ENCODE measurements at regions not wholly inside any gene's neighbourhood (a gene's known extent, or its start where the extent isn't known, plus 50 kb on each side); places are given as distances from the start of the nearest gene placed in this dataset.

- Histone ChIP-seq H3K4me3 (ENCODE audit: low read depth, low read length, poor library complexity, severe bottlenecking) (no peak overlapping the region), H3K9me3 (ENCODE audit: low read depth, low read length, poor library complexity, severe bottlenecking) (no peaks in the 10 kb centered on the region), H3K36me3 (ENCODE audit: insufficient read depth, low read length, poor library complexity, severe bottlenecking) (no peaks in the 10 kb centered on the region), H3K27ac (ENCODE audit: low read depth, low read length, poor library complexity, severe bottlenecking) (no peak overlapping the region), H3K4me1 (ENCODE audit: insufficient read depth, low read length, poor library complexity, severe bottlenecking) (no peaks in the 10 kb centered on the region), H3K27me3 (replicated peaks; ENCODE audit: insufficient read depth, low read depth, low read length, poor library complexity) (no peaks in the 10 kb centered on the region)
- no peak for TF ChIP-seq EZH2 (IDR thresholded peaks at IDR 0.05; ENCODE audit: borderline replicate concordance, low read depth, low read length, poor library complexity, severe bottlenecking)
- TF ChIP-seq CTCF (conservative IDR thresholded peaks at IDR 0.05; ENCODE audit: low read depth, low read length), result no peak
- ChIA-PET POLR2A (ENCODE audit: low non-redundant PET) (no interaction called here), CTCF (no interaction called here)
- intact Hi-C loops (cut with micrococcal nuclease; ENCODE audit: unreplicated experiment), result no loop called here
- no TSS peak for BruUV-seq (replicated peaks)
- DNase-seq (ENCODE audit: low spot score), result no peak
These were observed 492.7 kb downstream of the NTRK3 start for GRCh38 chr15:87763837-87764236.

GRCh38 chr15:87761736-87762509, 494.6 kb downstream of the NTRK3 start:
- TF ChIP-seq CTCF (conservative IDR thresholded peaks at IDR 0.05; ENCODE audit: low read depth, low read length) (no peak), EZH2 (IDR thresholded peaks at IDR 0.05; ENCODE audit: borderline replicate concordance, low read depth, low read length, poor library complexity, severe bottlenecking) (no peak)
- Histone ChIP-seq H3K4me3 (ENCODE audit: low read depth, low read length, poor library complexity, severe bottlenecking) (no peak overlapping the region), H3K27ac (ENCODE audit: low read depth, low read length, poor library complexity, severe bottlenecking) (no peak overlapping the region), H3K9me3 (ENCODE audit: low read depth, low read length, poor library complexity, severe bottlenecking) (no peaks in the 10 kb centered on the region), H3K27me3 (replicated peaks; ENCODE audit: insufficient read depth, low read depth, low read length, poor library complexity) (no peaks in the 10 kb centered on the region), H3K36me3 (ENCODE audit: insufficient read depth, low read length, poor library complexity, severe bottlenecking) (no peaks in the 10 kb centered on the region), H3K4me1 (ENCODE audit: insufficient read depth, low read length, poor library complexity, severe bottlenecking) (no peaks in the 10 kb centered on the region)
- CTCF ChIA-PET, result no interaction called here
- intact Hi-C loops (cut with micrococcal nuclease; ENCODE audit: unreplicated experiment), result no loop called here
- BruUV-seq (replicated peaks), result no TSS peak
- DNase-seq (ENCODE audit: low spot score), result no peak
- POLR2A ChIA-PET (ENCODE audit: low non-redundant PET), result no interaction called here

GRCh38 chr15:87760547-87761314, 495.8 kb downstream of the NTRK3 start:
- no peak for DNase-seq (ENCODE audit: low spot score)
- H3K4me3 ChIP-seq (ENCODE audit: low read depth, low read length, poor library complexity, severe bottlenecking), result no peak overlapping the region
- ChIA-PET CTCF (no interaction called here), POLR2A (ENCODE audit: low non-redundant PET) (no interaction called here)
- H3K9me3 ChIP-seq (ENCODE audit: low read depth, low read length, poor library complexity, severe bottlenecking), result no peaks in the 10 kb centered on the region
- H3K27ac ChIP-seq (ENCODE audit: low read depth, low read length, poor library complexity, severe bottlenecking), result no peak overlapping the region
- no peaks in the 10 kb centered on the region for H3K4me1 ChIP-seq (ENCODE audit: insufficient read depth, low read length, poor library complexity, severe bottlenecking)
- no peaks in the 10 kb centered on the region for H3K36me3 ChIP-seq (ENCODE audit: insufficient read depth, low read length, poor library complexity, severe bottlenecking)
- H3K27me3 ChIP-seq (replicated peaks; ENCODE audit: insufficient read depth, low read depth, low read length, poor library complexity), result no peaks in the 10 kb centered on the region
- intact Hi-C loops (cut with micrococcal nuclease; ENCODE audit: unreplicated experiment), result no loop called here
- TF ChIP-seq EZH2 (IDR thresholded peaks at IDR 0.05; ENCODE audit: borderline replicate concordance, low read depth, low read length, poor library complexity, severe bottlenecking) (no peak), CTCF (conservative IDR thresholded peaks at IDR 0.05; ENCODE audit: low read depth, low read length) (no peak)
- BruUV-seq (replicated peaks), result no TSS peak

Data from A673 (cell line).